ENCODE measurements at regions not wholly inside any gene's neighbourhood (a gene's known extent, or its start where the extent isn't known, plus 50 kb on each side); places are given as distances from the start of the nearest gene placed in this dataset.

DNA sequence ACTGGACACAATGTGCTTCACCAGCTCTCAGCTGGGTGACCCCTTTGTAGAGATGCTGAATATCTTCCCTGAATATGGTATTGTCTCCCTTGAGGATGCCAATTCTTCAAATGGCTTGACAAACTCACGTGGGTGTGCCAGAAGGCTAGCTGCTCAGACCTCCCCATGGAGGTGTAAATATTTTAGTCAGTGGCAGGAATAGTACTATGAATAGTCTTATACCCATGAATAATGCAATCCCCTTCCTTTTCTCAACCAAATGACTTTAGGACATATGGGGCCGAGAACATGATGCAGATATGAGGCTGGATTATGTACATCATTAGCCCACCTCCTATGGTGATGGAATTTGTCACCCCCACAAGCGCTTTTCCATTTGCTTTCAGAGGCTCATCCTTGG, 401.8 kb downstream of the ADRA2A start:
- H3K4me1 ChIP-seq = no peaks in the 10 kb centered on the region
- H3K4me3 ChIP-seq = no peak overlapping the region
- ATAC-seq (ENCODE audit: low FRiP score in 2 of 2) (no peak), DNase-seq (no peak)
- no peak overlapping the region for H3K27ac ChIP-seq
- WGBS, 2 donors = 74 to 81% methylated on average over 3 of the region's 3 CpGs
- no peaks in the 10 kb centered on the region for H3K27me3 ChIP-seq
- H3K9me3 ChIP-seq = no peaks in the 10 kb centered on the region
- TF ChIP-seq, protein P1, sequence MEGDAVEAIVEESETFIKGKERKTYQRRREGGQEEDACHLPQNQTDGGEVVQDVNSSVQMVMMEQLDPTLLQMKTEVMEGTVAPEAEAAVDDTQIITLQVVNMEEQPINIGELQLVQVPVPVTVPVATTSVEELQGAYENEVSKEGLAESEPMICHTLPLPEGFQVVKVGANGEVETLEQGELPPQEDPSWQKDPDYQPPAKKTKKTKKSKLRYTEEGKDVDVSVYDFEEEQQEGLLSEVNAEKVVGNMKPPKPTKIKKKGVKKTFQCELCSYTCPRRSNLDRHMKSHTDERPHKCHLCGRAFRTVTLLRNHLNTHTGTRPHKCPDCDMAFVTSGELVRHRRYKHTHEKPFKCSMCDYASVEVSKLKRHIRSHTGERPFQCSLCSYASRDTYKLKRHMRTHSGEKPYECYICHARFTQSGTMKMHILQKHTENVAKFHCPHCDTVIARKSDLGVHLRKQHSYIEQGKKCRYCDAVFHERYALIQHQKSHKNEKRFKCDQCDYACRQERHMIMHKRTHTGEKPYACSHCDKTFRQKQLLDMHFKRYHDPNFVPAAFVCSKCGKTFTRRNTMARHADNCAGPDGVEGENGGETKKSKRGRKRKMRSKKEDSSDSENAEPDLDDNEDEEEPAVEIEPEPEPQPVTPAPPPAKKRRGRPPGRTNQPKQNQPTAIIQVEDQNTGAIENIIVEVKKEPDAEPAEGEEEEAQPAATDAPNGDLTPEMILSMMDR (IDR thresholded peaks at IDR 0.05) = no peak
- TF ChIP-seq POLR2A (IDR thresholded peaks at IDR 0.05) (no peak), EP300 (IDR thresholded peaks at IDR 0.05) (no peak), POLR2AphosphoS5 (IDR thresholded peaks at IDR 0.05) (no peak)
- H3K36me3 ChIP-seq = no peaks in the 10 kb centered on the region

DNA sequence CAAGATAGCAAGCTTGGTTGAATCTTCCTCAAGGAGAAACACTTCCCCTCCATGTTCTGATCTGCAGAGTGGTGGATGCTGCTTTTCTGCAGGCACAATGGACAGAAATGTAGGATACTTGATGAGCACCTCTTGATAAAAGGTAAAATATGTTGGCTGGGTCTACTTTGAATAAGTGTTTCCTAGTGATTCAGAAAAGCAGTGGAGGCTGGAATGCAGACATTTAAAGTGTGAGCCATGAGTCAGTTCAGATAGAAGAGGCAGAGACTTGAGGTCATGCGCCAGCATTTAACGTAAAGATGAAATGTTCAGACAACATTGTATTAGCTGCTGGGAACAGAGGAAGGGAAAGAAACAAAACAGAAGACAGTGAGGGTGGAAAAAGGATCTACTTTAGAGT, 403.1 kb downstream of the ADRA2A start:
- Histone ChIP-seq H3K4me3 (no peak overlapping the region), H3K27me3 (no peaks in the 10 kb centered on the region)
- 92 to 96% methylated on average over 2 of the region's 2 CpGs for WGBS, 2 donors

DNA sequence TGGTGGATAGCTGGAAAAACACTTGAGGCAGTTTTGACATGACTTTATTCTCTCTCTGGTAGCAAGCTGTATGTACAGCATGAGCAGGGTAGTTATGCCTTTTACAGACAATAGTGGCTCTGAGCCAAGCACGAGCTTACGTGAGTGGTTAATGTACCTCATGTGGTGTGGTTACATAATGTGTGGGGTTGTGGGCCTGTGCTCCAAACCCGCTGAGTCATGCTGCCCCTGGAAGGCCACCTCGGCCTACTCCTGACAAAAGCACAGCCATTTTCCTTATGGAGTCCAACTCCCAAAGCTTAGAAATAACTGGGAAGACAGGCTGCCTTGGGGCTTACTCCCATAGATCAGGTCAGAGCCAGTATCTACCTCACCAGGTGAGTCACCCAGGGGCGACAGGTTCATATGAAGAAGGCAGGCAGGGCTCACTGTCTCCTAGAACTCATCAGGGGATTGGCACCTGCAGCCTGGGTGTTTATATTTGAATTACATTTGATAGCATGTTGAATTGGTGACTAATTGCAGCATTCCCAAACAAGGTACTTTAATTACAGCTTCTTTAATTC, 404.5 kb downstream of the ADRA2A start:
- Histone ChIP-seq H3K36me3 (no peaks in the 10 kb centered on the region), H3K27me3 (no peaks in the 10 kb centered on the region), H3K4me3 (no peak overlapping the region), H3K27ac (no peak overlapping the region), H3K4me1 (no peaks in the 10 kb centered on the region), H3K9me3 (no peaks in the 10 kb centered on the region)
- TF ChIP-seq, protein P1 (IDR thresholded peaks at IDR 0.05) = no peak
- ATAC-seq (ENCODE audit: low FRiP score in 2 of 2) = no peak
- no peak for DNase-seq
- WGBS, 2 donors = 78 to 85% methylated on average over 4 to 5 of the region's 5 CpGs

More for the DNA sequence above, 403.1 kb downstream of the ADRA2A start:
- Histone ChIP-seq H3K36me3 (no peaks in the 10 kb centered on the region), H3K9me3 (no peaks in the 10 kb centered on the region), H3K4me1 (no peaks in the 10 kb centered on the region), H3K27ac (no peak overlapping the region)
- ATAC-seq (ENCODE audit: low FRiP score in 2 of 2) (no peak), DNase-seq (no peak)
- TF ChIP-seq, protein P1 (IDR thresholded peaks at IDR 0.05) = no peak
- TF ChIP-seq POLR2AphosphoS5 (IDR thresholded peaks at IDR 0.05) (no peak), EP300 (IDR thresholded peaks at IDR 0.05) (no peak), POLR2A (IDR thresholded peaks at IDR 0.05) (no peak)

DNA sequence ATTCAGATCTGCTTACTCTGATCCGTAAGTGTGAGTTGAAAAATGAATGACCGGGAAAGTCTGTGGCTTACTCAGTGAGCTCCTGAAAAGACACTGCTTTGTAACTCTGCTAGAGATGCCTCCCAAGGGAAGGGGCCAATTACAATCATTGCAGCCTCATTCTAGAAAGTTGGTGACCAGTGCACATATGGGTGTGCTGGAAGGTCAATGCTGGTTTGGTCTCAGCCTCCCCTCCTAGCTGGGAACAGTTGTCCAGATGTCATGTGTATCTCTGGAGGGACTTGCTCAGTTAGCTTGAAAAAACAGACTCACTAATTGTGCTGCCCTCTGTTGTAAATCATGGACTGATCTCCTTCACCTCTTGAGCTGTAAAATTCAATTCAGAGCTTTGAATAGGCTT, 405.0 kb downstream of the ADRA2A start:
- no peak for ATAC-seq (ENCODE audit: low FRiP score in 2 of 2)
- WGBS, 2 donors = 89 to 95% methylated on average over 2 of the region's 2 CpGs
- no peaks in the 10 kb centered on the region for H3K9me3 ChIP-seq

More for the DNA sequence above, 405.0 kb downstream of the ADRA2A start:
- H3K27me3 ChIP-seq = no peaks in the 10 kb centered on the region
- no peaks in the 10 kb centered on the region for H3K36me3 ChIP-seq
- no peaks in the 10 kb centered on the region for H3K4me1 ChIP-seq
- no peak for DNase-seq
- H3K27ac ChIP-seq = no peak overlapping the region
- no peak overlapping the region for H3K4me3 ChIP-seq
- TF ChIP-seq POLR2AphosphoS5 (IDR thresholded peaks at IDR 0.05) (no peak), EP300 (IDR thresholded peaks at IDR 0.05) (no peak), POLR2A (IDR thresholded peaks at IDR 0.05) (no peak)
- TF ChIP-seq, protein P1 (IDR thresholded peaks at IDR 0.05) = no peak

Data from upper lobe of left lung (tissue), 6 donors.